BJ (cell line): ENCODE measurements at regions not wholly inside any gene's neighbourhood (a gene's known extent, or its start where the extent isn't known, plus 50 kb on each side); places are given as distances from the start of the nearest gene placed in this dataset.

ENCODE experiments used
- CTCF ChIA-PET: fragments of 350-600 bp; formaldehyde crosslinking; extraction: SDS; loops from one replicate; lab custom pipeline; 2021; ENCODE audit warnings: antibody characterized with exemption, inconsistent platforms; lab: Yijun Ruan, JAX
- POLR2A ChIA-PET: fragments of 300-600 bp; sonication (Branson Sonifier 250); formaldehyde crosslinking; extraction: SDS; loops from one replicate; lab custom pipeline; 2021; ENCODE audit warnings: antibody characterized with exemption; lab: Charles Lee
- DNase-seq: peaks from one replicate; pipeline ENCODE4 v3.0.0-alpha.2; 2011; ENCODE audit warnings: low read depth
- H3K27me3 ChIP-seq: 2 replicates; pipeline ENCODE4 v1.6.0; 2011; ENCODE audit warnings: low read length; ENCODE audit not compliant: control insufficient read depth, insufficient read depth
- H3K36me3 ChIP-seq: 2 replicates; pipeline ENCODE4 v1.5.1; 2011; ENCODE audit warnings: low read length; ENCODE audit not compliant: control insufficient read depth, insufficient read depth
- H3K4me3 ChIP-seq: 2 replicates; pipeline ENCODE4 v1.5.1; 2011; ENCODE audit warnings: low read depth, mild to moderate bottlenecking, control low read depth, low read length
- TF ChIP-seq, protein P1 (sequence below): IDR thresholded peaks from 2 replicates; pipeline ENCODE4 v1.5.1; 2011; ENCODE audit warnings: low read depth, mild to moderate bottlenecking, control low read depth, inconsistent platforms, low read length, moderate library complexity; ENCODE audit not compliant: insufficient read depth

GRCh38 chr5:104598285-104598684, 1035.7 kb upstream of the NUDT12 start:
- POLR2A ChIA-PET, result no interaction called here
- DNase-seq, result no peak
- TF ChIP-seq, protein P1, sequence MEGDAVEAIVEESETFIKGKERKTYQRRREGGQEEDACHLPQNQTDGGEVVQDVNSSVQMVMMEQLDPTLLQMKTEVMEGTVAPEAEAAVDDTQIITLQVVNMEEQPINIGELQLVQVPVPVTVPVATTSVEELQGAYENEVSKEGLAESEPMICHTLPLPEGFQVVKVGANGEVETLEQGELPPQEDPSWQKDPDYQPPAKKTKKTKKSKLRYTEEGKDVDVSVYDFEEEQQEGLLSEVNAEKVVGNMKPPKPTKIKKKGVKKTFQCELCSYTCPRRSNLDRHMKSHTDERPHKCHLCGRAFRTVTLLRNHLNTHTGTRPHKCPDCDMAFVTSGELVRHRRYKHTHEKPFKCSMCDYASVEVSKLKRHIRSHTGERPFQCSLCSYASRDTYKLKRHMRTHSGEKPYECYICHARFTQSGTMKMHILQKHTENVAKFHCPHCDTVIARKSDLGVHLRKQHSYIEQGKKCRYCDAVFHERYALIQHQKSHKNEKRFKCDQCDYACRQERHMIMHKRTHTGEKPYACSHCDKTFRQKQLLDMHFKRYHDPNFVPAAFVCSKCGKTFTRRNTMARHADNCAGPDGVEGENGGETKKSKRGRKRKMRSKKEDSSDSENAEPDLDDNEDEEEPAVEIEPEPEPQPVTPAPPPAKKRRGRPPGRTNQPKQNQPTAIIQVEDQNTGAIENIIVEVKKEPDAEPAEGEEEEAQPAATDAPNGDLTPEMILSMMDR, result no peak
- no peak overlapping the region for H3K4me3 ChIP-seq
- CTCF ChIA-PET, result no interaction called here
- H3K36me3 ChIP-seq, result no peaks in the 10 kb centered on the region
- H3K27me3 ChIP-seq, result no peaks in the 10 kb centered on the region

DNA sequence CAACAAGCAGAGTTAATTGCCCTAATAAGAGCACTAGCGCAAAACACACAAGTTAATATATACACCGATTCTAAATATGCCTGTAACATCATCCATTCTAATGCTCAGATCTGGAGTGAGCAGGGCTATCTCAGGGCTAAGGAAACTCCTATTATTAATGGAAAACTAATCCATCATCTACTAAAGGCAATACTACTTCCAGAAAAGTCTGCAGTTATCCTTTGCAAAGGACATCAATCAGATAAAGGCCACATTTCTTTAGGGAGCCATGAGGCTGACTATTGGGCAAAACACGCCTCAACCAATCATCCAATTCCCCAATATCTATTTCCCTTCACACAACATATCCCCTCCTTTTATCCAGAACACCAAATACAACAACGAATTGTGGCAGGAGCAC, 1032.3 kb upstream of the NUDT12 start:
- no peaks in the 10 kb centered on the region for H3K27me3 ChIP-seq
- DNase-seq, result no peak
- POLR2A ChIA-PET, result no interaction called here
- H3K4me3 ChIP-seq, result no peak overlapping the region
- TF ChIP-seq, protein P1, result no peak
- no peaks in the 10 kb centered on the region for H3K36me3 ChIP-seq
- CTCF ChIA-PET, result no interaction called here

DNA sequence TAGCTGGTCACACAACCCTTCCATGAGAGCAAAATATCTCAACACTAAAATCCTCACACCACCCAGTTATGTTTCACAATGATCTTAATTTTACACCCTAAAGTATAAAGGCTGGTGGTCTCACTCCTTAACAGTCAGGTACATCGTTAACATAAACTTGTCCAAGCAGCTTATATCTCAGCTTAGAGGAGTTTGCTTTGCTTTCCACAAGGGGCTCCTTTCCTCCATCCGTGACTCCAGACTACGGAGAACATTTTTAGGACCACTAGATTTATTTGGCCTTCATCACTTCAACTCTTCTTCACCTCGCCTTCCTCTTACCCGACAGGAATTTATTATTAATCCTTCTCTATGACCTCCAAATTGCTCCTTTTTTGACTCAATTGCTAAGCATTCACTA, 1014.1 kb upstream of the NUDT12 start:
- ChIA-PET POLR2A (no interaction called here), CTCF (no interaction called here)
- TF ChIP-seq, protein P1, result no peak
- DNase-seq, result no peak
- Histone ChIP-seq H3K4me3 (no peak overlapping the region), H3K36me3 (no peaks in the 10 kb centered on the region), H3K27me3 (no peaks in the 10 kb centered on the region)

- TF ChIP-seq, protein P1, result no peak
- Histone ChIP-seq H3K27me3 (no peaks in the 10 kb centered on the region), H3K4me3 (no peak overlapping the region), H3K36me3 (no peaks in the 10 kb centered on the region)
- CTCF ChIA-PET, result no interaction called here
- POLR2A ChIA-PET, result no interaction called here
- no peak for DNase-seq
Measured at GRCh38 chr5:104573949-104574709, 1011.5 kb upstream of the NUDT12 start.

- no peak for DNase-seq
- POLR2A ChIA-PET, result no interaction called here
- CTCF ChIA-PET, result no interaction called here
- TF ChIP-seq, protein P1, result no peak
- H3K27me3 ChIP-seq, result no peaks in the 10 kb centered on the region
- H3K36me3 ChIP-seq, result no peaks in the 10 kb centered on the region
- H3K4me3 ChIP-seq, result no peak overlapping the region
Measured at GRCh38 chr5:104569621-104570020, 1007.0 kb upstream of the NUDT12 start.
